GM21529 (cell line): ENCODE measurements at regions not wholly inside any gene's neighbourhood (a gene's known extent, or its start where the extent isn't known, plus 50 kb on each side); places are given as distances from the start of the nearest gene placed in this dataset.

ENCODE experiments used
- ATAC-seq: cut with Tn5 transposase; IDR thresholded peaks from one replicate; pipeline ENCODE4 v1.9.1; 2021; ENCODE audit not compliant: unreplicated experiment

GRCh38 chr6:163949431-163949830 lies 534.9 kb downstream of the QKI start:
- no peak for ATAC-seq

GRCh38 chr6:163948250-163948649 lies 533.7 kb downstream of the QKI start:
- no peak for ATAC-seq

DNA sequence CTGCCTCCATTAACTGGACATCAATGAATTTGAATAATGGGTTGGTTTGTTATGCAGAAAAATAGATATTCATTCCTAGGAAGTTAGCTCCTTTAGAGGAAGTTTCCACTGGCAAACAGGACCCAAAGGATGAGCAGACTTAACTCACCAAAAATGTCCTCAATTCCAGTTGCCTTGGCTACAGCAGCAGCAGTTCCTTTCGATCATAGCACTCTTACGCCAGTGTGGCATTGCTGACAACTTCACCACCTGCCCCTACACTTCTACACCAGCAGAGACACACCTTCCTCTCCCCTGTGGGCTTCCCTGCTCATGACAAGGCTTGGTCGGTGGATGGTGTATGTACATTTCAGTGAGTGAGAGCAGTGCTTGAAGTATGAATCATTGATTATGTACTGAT lies 532.8 kb downstream of the QKI start:
- no peak for ATAC-seq

DNA sequence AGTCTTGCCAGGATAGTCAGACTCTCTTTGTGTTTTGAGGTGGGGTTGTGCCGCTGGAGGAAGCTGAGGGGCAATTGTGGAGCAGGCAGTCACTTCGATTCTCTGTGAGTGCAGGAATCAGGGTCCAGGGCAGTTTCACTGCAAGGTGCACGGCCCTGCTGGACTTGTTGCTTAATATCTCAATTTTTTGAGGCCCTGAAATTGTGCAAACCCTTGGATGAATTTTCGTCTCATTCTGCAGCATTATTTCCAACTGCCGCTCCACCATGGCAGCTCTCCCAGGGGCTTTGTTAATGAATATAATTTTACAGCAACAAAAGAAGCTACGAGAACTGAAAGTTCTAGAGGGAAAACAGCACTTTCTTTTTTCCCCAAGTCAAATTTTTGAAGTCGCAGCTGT lies 531.9 kb downstream of the QKI start:
- no peak for ATAC-seq

- no peak for ATAC-seq
Measured at GRCh38 chr6:163945808-163946207, 531.3 kb downstream of the QKI start.

- ATAC-seq, result no peak
Measured at GRCh38 chr6:163944897-163945296, 530.4 kb downstream of the QKI start.

GRCh38 chr6:163943607-163944385 lies 529.3 kb downstream of the QKI start:
- no peak for ATAC-seq

DNA sequence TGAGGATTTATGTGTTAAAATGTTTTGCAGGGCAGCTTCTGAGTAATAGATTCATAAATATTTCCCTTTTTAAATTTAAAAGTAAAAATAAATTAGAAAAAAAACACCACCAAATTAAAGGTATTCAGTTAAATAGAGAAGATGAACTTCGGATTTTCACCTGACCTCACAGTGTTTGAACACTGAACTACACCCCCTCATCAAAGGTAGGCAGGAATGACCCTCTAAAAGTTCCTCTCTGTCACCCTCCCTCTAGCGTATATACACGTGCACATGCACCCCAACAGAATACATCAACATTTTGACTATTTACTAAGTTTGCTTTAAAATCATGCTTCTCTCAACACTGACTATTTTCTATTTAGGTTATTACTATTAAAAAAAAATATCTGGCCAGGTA lies 528.3 kb downstream of the QKI start:
- no peak for ATAC-seq

GRCh38 chr6:163941624-163941976 lies 527.1 kb downstream of the QKI start:
- ATAC-seq, result no peak

DNA sequence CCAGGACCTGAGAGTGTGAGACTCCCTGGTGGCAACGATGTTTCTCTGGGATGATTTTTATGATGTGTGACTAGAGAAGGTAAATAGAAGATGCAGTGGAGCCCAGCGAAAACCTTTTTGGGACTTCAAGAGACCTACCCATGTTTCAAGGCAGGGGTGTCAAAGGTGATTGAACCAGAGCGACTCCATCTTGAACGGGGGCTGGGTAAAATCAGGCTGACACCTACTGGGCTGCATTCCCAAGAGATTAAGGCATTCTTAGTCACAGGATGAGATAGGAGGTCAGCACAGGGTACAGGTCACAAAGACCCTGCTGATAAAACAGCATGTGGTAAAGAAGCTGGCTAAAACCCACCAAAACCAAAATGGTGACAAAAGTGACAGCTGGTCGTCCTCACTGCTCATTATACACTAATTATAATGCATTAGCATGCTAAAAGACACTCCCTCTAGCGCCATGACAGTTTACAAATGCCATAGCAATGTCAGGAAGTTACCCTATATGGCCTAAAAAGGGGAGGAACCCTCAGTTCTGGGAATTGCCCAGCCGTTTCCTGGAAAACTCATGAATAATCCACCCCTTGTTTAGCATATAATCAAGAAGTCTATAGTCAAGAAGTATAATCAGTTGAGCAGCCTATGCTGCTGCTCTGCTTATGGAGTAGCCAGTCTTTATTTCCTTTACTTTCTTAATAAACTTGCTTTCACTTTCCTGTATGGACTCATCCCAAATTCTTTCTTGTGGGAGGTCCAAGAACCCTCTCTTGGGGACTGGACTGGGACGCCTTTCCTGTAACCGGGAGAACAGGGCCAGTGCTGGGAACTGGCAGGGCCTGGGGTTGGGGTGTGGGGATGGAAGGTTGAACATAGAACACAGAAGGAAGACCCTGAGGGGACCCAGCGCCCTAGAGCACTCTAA lies 526.4 kb downstream of the QKI start:
- ATAC-seq, result no peak

- ATAC-seq, result no peak
Measured at GRCh38 chr6:163937071-163937470, 522.6 kb downstream of the QKI start.

- ATAC-seq, result no peak
Measured at GRCh38 chr6:163935158-163935762, 520.7 kb downstream of the QKI start.

- no peak for ATAC-seq
Measured at GRCh38 chr6:163930012-163930411, 515.5 kb downstream of the QKI start.

- ATAC-seq, result no peak
Measured at GRCh38 chr6:163929538-163929937, 515.0 kb downstream of the QKI start.

GRCh38 chr6:163926642-163927041 lies 512.1 kb downstream of the QKI start:
- no peak for ATAC-seq

DNA sequence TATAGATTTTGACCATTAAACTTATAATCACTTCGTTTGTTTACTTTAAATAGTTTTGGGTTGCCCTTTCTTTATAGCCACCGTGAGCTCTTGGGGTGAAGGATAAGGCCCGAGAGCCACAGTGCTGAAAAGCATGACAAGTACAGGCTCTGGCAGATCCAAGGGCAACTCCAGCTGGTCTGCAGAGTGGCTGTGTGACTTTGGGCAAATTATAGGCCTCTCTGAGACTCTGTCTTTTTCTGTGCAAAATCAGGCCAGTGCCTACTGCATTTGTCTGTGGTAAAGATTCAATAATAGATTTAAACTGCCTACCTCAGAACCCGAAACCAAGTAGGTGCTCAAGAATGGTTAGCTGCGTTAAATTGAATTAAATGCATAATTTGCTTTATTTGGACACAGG lies 511.3 kb downstream of the QKI start:
- no peak for ATAC-seq

DNA sequence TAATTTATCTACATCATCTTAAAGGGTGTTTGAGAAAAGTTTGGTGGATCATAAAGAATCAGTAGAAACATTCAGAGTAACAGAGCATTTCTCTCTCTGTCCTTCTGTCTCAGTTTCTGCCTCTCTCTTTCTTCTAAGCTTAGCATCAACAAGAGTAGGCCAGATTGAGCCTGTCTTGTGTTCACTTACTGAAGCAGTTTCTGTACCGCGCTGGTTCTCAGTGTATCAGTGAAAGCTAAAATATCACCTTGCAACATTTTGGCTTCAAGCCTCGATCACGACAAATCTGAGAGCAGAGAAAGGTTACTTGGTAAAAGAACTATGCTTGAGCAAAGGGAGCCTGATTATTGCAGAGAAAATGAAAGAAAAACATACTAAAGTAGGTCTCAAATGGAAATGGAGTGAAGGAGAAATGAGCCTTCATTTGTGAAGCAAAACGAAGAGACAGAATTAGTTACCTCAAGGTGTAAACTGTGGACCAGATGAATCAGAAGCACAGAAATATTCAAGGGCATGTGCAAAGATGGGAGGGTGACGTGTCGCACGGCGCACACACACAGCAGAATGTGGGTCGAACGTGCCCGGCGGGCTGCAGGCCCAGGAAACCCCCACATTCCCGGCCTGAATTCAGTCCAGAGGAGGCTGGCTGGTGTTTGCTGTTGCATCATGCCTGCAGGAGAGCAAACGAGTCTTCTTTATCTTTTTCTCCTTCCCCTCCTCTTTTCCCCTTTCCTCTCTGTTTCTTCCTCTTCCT lies 509.3 kb downstream of the QKI start:
- no peak for ATAC-seq

- ATAC-seq, result no peak
Measured at GRCh38 chr6:163922562-163922961, 508.0 kb downstream of the QKI start.

GRCh38 chr6:163919652-163920051 lies 505.1 kb downstream of the QKI start:
- no peak for ATAC-seq

DNA sequence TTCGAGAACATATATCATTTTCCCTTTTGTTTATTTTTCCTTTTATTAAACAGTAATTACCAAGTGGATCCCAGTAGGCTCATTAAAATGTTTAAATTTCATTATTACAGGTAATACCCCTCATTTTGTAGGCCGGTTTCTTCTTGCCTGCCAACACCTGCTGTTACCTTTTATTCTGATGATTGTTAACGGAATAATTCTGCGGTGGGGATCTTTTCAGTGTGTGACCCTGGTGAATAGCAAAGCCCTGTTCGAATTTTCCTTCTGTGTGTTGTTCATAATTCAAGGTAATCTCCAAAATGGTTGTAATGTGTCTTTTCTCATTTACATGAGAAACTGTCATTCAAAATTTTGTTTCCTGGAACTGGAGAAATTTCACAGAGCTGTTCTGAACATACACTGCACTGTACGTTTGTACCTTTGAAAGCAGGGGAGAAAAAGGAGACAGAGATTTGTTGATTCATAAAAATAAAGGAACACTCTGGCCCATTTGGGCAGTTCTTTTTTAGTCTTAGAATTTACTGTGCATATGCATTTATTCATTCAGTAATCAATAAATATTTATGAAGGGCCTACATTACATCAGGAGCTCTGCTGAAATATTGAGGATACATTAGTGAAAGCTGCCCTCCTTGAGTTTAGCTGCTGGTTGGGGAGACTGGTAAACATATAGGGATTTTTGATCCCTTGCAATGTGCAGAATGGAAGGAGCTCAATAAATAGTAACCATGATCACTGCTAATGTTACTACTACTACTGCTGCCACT lies 502.0 kb downstream of the QKI start:
- no peak for ATAC-seq
